ENCODE measurements at regions not wholly inside any gene's neighbourhood (a gene's known extent, or its start where the extent isn't known, plus 50 kb on each side); places are given as distances from the start of the nearest gene placed in this dataset.
"Not testable (repeated sequence)": the region's sequence is repeated elsewhere in the genome, so short reads cannot be mapped to it uniquely, and the experiment has no call there.

- no peak for DNase-seq (ENCODE audit: low spot score)
Observed at GRCh38 chr4:72875545-72875944, 194.0 kb downstream of the COX18 start.

- DNase-seq (ENCODE audit: low spot score): no peak
Observed at GRCh38 chr4:72875138-72875537, 194.4 kb downstream of the COX18 start.

GRCh38 chr4:72864898-72865297 is 204.6 kb downstream of the COX18 start:
- no peak for DNase-seq (ENCODE audit: low spot score)

- not testable (repeated sequence) for DNase-seq (ENCODE audit: low spot score)
Observed at GRCh38 chr4:72864277-72864676, 205.2 kb downstream of the COX18 start.

- DNase-seq (ENCODE audit: low spot score): no peak
Observed at GRCh38 chr4:72860766-72861165, 208.8 kb downstream of the COX18 start.

GRCh38 chr4:72858328-72858727 is 211.2 kb downstream of the COX18 start:
- DNase-seq (ENCODE audit: low spot score): no peak

- no peak for DNase-seq (ENCODE audit: low spot score)
Observed at GRCh38 chr4:72857787-72858186, 211.7 kb downstream of the COX18 start.

- no peak for DNase-seq (ENCODE audit: low spot score)
Observed at GRCh38 chr4:72857216-72857615, 212.3 kb downstream of the COX18 start.

GRCh38 chr4:72846280-72847111 is 223.0 kb downstream of the COX18 start:
- DNase-seq (ENCODE audit: low spot score): no peak

GRCh38 chr4:72843466-72843865 is 226.1 kb downstream of the COX18 start:
- no peak for DNase-seq (ENCODE audit: low spot score)

GRCh38 chr4:72842323-72842722 is 227.2 kb downstream of the COX18 start:
- no peak for DNase-seq (ENCODE audit: low spot score)

GRCh38 chr4:72840166-72840565 is 229.3 kb downstream of the COX18 start:
- not testable (repeated sequence) for DNase-seq (ENCODE audit: low spot score)

GRCh38 chr4:72828864-72829263 is 240.7 kb downstream of the COX18 start:
- DNase-seq (ENCODE audit: low spot score): no peak

- no peak for DNase-seq (ENCODE audit: low spot score)
Observed at GRCh38 chr4:72827968-72828367, 241.5 kb downstream of the COX18 start.

- no peak for DNase-seq (ENCODE audit: low spot score)
Observed at GRCh38 chr4:72820107-72820506, 249.4 kb downstream of the COX18 start.

GRCh38 chr4:72817012-72817411 is 248.0 kb upstream of the ADAMTS3 start:
- DNase-seq (ENCODE audit: low spot score): no peak

- DNase-seq (ENCODE audit: low spot score): no peak
Observed at GRCh38 chr4:72814241-72814640, 245.2 kb upstream of the ADAMTS3 start.

- no peak for DNase-seq (ENCODE audit: low spot score)
Observed at GRCh38 chr4:72809208-72809607, 240.2 kb upstream of the ADAMTS3 start.

- no peak for DNase-seq (ENCODE audit: low spot score)
Observed at GRCh38 chr4:72805284-72805683, 236.3 kb upstream of the ADAMTS3 start.

GRCh38 chr4:72797486-72797885 is 228.5 kb upstream of the ADAMTS3 start:
- DNase-seq (ENCODE audit: low spot score): no peak

GRCh38 chr4:72791054-72791453 is 222.0 kb upstream of the ADAMTS3 start:
- DNase-seq (ENCODE audit: low spot score): no peak

GRCh38 chr4:72786401-72786990 is 217.5 kb upstream of the ADAMTS3 start:
- no peak for DNase-seq (ENCODE audit: low spot score)

GRCh38 chr4:72779241-72779640 is 210.2 kb upstream of the ADAMTS3 start:
- DNase-seq (ENCODE audit: low spot score): no peak

- no peak for DNase-seq (ENCODE audit: low spot score)
Observed at GRCh38 chr4:72777436-72777835, 208.4 kb upstream of the ADAMTS3 start.

Measured in CD4-positive, alpha-beta T cell treated with Interleukin-2 at 100 ng/mL for 4 hours (primary cell).